Coronary artery (tissue), 2 donors: ENCODE measurements at regions not wholly inside any gene's neighbourhood (a gene's known extent, or its start where the extent isn't known, plus 50 kb on each side); places are given as distances from the start of the nearest gene placed in this dataset.

Experiments used
- DNase-seq: peaks from one replicate; pipeline ENCODE4 v3.0.0-alpha.2; 2017; ENCODE audit warnings: low spot score
- H3K27ac ChIP-seq, 2 donors: fragments of 200-600 bp; sonication (generic); one replicate each; pipeline ENCODE4 v1.5.1; 2016 to 2019
- H3K4me3 ChIP-seq: fragments of 200-600 bp; sonication (generic); 2 replicates; pipeline ENCODE4 v1.5.1; 2016; ENCODE audit warnings: mild to moderate bottlenecking, moderate library complexity
- CTCF ChIP-seq: fragments of 200-600 bp; sonication (generic); IDR thresholded peaks from one replicate; pipeline ENCODE4 v1.5.1; 2019; ENCODE audit warnings: antibody characterized with exemption

GRCh38 chr6:66687611-66688140 is 980.6 kb upstream of the EYS start:
- H3K4me3 ChIP-seq, result no peak overlapping the region
- no peak for TF ChIP-seq CTCF
- H3K27ac ChIP-seq, result no peak overlapping the region
- no peak for DNase-seq

- H3K4me3 ChIP-seq, result no peak overlapping the region
- no peak overlapping the region for H3K27ac ChIP-seq
- no peak for DNase-seq
- TF ChIP-seq CTCF, result no peak
These were observed 968.9 kb upstream of the EYS start for GRCh38 chr6:66675906-66676305.

GRCh38 chr6:66664112-66664511 is 957.1 kb upstream of the EYS start:
- DNase-seq, result no peak
- H3K4me3 ChIP-seq, result no peak overlapping the region
- TF ChIP-seq CTCF, result no peak
- H3K27ac ChIP-seq, result no peak overlapping the region

- TF ChIP-seq CTCF, result no peak
These were observed 955.9 kb upstream of the EYS start for GRCh38 chr6:66662721-66663507.

GRCh38 chr6:66662196-66662595 is 955.2 kb upstream of the EYS start:
- no peak overlapping the region for H3K4me3 ChIP-seq
- TF ChIP-seq CTCF, result no peak
- H3K27ac ChIP-seq, result no peak overlapping the region
- no peak for DNase-seq

More at GRCh38 chr6:66662721-66663507, 955.9 kb upstream of the EYS start:
- no peak for DNase-seq
- H3K27ac ChIP-seq, result no peak overlapping the region
- no peak overlapping the region for H3K4me3 ChIP-seq

- no peak for TF ChIP-seq CTCF
- H3K4me3 ChIP-seq, result no peak overlapping the region
- H3K27ac ChIP-seq, result no peak overlapping the region
These were observed 948.4 kb upstream of the EYS start for GRCh38 chr6:66655420-66655819.

GRCh38 chr6:66638518-66638917 is 931.5 kb upstream of the EYS start:
- no peak for TF ChIP-seq CTCF
- no peak for DNase-seq
- H3K27ac ChIP-seq, result no peak overlapping the region
- H3K4me3 ChIP-seq, result no peak overlapping the region

More at GRCh38 chr6:66655420-66655819, 948.4 kb upstream of the EYS start:
- no peak for DNase-seq
